GM23338 (cell line): ENCODE measurements at regions not wholly inside any gene's neighbourhood (a gene's known extent, or its start where the extent isn't known, plus 50 kb on each side); places are given as distances from the start of the nearest gene placed in this dataset.

ENCODE experiments used
- CREB1 ChIP-seq: fragments of 250-450 bp; sonication (Bioruptor Pico); IDR thresholded peaks from 2 replicates; pipeline ENCODE4 v1.5.0; 2020; ENCODE audit warnings: low read depth, mild to moderate bottlenecking, moderate library complexity
- CTCF ChIP-seq, 2 experiments: fragments of 200-600 bp in 1 of 2; sonication (generic) in 1 of 2; conservative IDR thresholded peaks; 2 replicates each; pipeline versions ENCODE4 v1.5.1 to v1.6.1; 2016 to 2017; ENCODE audit warnings: antibody characterized with exemption in 2 of 2, low read depth in 2 of 2, mild to moderate bottlenecking in 2 of 2, moderate library complexity in 1 of 2
- ETS1 ChIP-seq: IDR thresholded peaks from 2 replicates; pipeline ENCODE4 v1.6.1; 2016; ENCODE audit warnings: antibody characterized with exemption
- EZH2 ChIP-seq: fragments of 200-600 bp; sonication (generic); IDR thresholded peaks from one replicate; pipeline ENCODE4 v1.8.0; 2017; ENCODE audit warnings: antibody characterized with exemption, mild to moderate bottlenecking, low read depth; ENCODE audit not compliant: unreplicated experiment
- EZH2phosphoT487 ChIP-seq: fragments of 200-600 bp; sonication (generic); IDR thresholded peaks from one replicate; pipeline ENCODE4 v1.8.1; 2018; ENCODE audit warnings: antibody characterized with exemption; ENCODE audit not compliant: unreplicated experiment
- JUNB ChIP-seq: IDR thresholded peaks from one replicate; pipeline ENCODE4 v1.6.1; 2016; ENCODE audit warnings: antibody characterized with exemption; ENCODE audit not compliant: unreplicated experiment
- NANOG ChIP-seq: IDR thresholded peaks from 2 replicates; pipeline ENCODE4 v1.6.1; 2016; ENCODE audit warnings: antibody characterized with exemption, borderline replicate concordance
- POLR2AphosphoS5 ChIP-seq: IDR thresholded peaks from 2 replicates; pipeline ENCODE4 v1.6.1; 2016; ENCODE audit warnings: antibody characterized with exemption, low read depth
- REST ChIP-seq: IDR thresholded peaks from one replicate; pipeline ENCODE4 v1.6.1; 2018; ENCODE audit warnings: antibody characterized with exemption; ENCODE audit not compliant: unreplicated experiment
- ZNF114 ChIP-seq: fragments of 250-450 bp; sonication (Bioruptor Pico); IDR thresholded peaks from 2 replicates; pipeline ENCODE4 v1.5.0; 2020; ENCODE audit warnings: mild to moderate bottlenecking, moderate library complexity
- ZNF462 ChIP-seq: fragments of 250-450 bp; sonication (Bioruptor Pico); IDR thresholded peaks from 2 replicates; pipeline ENCODE4 v1.5.0; 2020; ENCODE audit warnings: mild to moderate bottlenecking, moderate library complexity

GRCh38 chr6:79756496-79756895, 125.4 kb downstream of the SH3BGRL2 start:
- TF ChIP-seq POLR2AphosphoS5 = no peak
- no peak for TF ChIP-seq CTCF (conservative IDR thresholded peaks at IDR 0.05; ENCODE audit: low read depth in 2 of 2)
- TF ChIP-seq JUNB = no peak
- no peak for TF ChIP-seq EZH2
- TF ChIP-seq EZH2phosphoT487 = no peak
- no peak for TF ChIP-seq CREB1 (CRISPR knock-in tag)
- TF ChIP-seq REST = no peak
- no peak for TF ChIP-seq NANOG
- no peak for TF ChIP-seq ZNF114
- no peak for TF ChIP-seq ETS1
- no peak for TF ChIP-seq ZNF462 (CRISPR knock-in tag)
